ENCODE measurements at regions not wholly inside any gene's neighbourhood (a gene's known extent, or its start where the extent isn't known, plus 50 kb on each side); places are given as distances from the start of the nearest gene placed in this dataset.

DNA sequence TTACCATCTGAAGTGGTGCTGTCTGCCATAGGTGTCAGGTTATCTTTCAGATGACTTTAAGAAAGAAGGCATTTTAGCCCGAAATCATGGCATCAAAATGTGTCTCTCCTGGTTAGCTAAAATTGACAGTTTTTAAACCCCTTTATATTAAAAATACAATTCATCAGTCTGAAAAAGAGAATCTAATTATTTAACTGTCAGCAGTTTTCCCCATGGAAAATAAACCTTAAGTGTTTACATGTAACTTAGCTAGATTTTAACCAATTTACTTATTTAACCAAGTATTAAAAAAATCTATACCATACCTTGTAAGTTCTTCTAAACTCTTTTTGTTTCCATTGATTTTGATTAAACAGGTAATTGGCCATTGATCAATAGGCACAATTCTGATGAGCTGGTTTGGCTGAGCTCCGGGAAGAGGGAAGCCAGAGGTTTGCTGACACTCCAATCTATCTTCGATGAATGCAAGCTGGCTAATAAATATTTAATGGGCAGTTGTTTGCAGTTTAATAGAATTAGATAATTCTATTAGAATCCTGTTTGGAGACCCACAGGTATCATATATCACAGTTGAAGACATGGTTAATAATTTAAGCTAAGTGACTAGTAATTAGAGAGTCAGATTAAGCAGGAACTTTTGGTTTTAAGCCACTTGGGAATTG lies 114.0 kb downstream of the MAT2B start:
- TF ChIP-seq EZH2phosphoT487 (IDR thresholded peaks at IDR 0.05; ENCODE audit: insufficient read depth, low read depth) (no peak), EZH2 (IDR thresholded peaks at IDR 0.05; ENCODE audit: insufficient read depth, poor library complexity, severe bottlenecking) (no peak)
